ENCODE measurements at regions not wholly inside any gene's neighbourhood (a gene's known extent, or its start where the extent isn't known, plus 50 kb on each side); places are given as distances from the start of the nearest gene placed in this dataset.

- Histone ChIP-seq H3K4me1 (no peaks in the 10 kb centered on the region), H3K9me3 (no peaks in the 10 kb centered on the region), H3K27ac (no peak overlapping the region), H3K36me3 (no peaks in the 10 kb centered on the region), H3K4me3 (no peak overlapping the region), H3K27me3 (no peaks in the 10 kb centered on the region)
- intact Hi-C loops (cut with DNase I) = no loop called here
- no peak for TF ChIP-seq CTCF (IDR thresholded peaks at IDR 0.05)
- DNase-seq (ENCODE audit: low spot score in 2 of 2) = no peak
Observed at GRCh38 chr19:28235606-28236125, 977.3 kb downstream of the UQCRFS1 start.

- TF ChIP-seq CTCF (IDR thresholded peaks at IDR 0.05) = no peak
- no peak overlapping the region for H3K4me3 ChIP-seq
- H3K4me1 ChIP-seq = no peaks in the 10 kb centered on the region
- DNase-seq (ENCODE audit: low spot score in 2 of 2) = no peak
- H3K27me3 ChIP-seq = no peaks in the 10 kb centered on the region
- intact Hi-C loops (cut with DNase I) = no loop called here
- no peak overlapping the region for H3K27ac ChIP-seq
- no peaks in the 10 kb centered on the region for H3K9me3 ChIP-seq
- H3K36me3 ChIP-seq = no peaks in the 10 kb centered on the region
Observed at GRCh38 chr19:28234637-28235036, 978.3 kb downstream of the UQCRFS1 start.

- Histone ChIP-seq H3K36me3 (no peaks in the 10 kb centered on the region), H3K9me3 (no peaks in the 10 kb centered on the region), H3K27me3 (no peaks in the 10 kb centered on the region), H3K4me3 (no peak overlapping the region), H3K4me1 (no peaks in the 10 kb centered on the region), H3K27ac (no peak overlapping the region)
- no peak for TF ChIP-seq CTCF (IDR thresholded peaks at IDR 0.05)
- intact Hi-C loops (cut with DNase I) = no loop called here
- no peak for DNase-seq (ENCODE audit: low spot score in 2 of 2)
Observed at GRCh38 chr19:28228854-28229253, 984.1 kb downstream of the UQCRFS1 start.

GRCh38 chr19:28224441-28224840, 988.5 kb downstream of the UQCRFS1 start:
- intact Hi-C loops (cut with DNase I) = no loop called here
- no peaks in the 10 kb centered on the region for H3K27me3 ChIP-seq
- no peak overlapping the region for H3K4me3 ChIP-seq
- DNase-seq (ENCODE audit: low spot score in 2 of 2) = no peak
- H3K9me3 ChIP-seq = no peaks in the 10 kb centered on the region
- no peak overlapping the region for H3K27ac ChIP-seq
- no peak for TF ChIP-seq CTCF (IDR thresholded peaks at IDR 0.05)
- H3K4me1 ChIP-seq = no peaks in the 10 kb centered on the region
- no peaks in the 10 kb centered on the region for H3K36me3 ChIP-seq

- no peak for TF ChIP-seq CTCF (IDR thresholded peaks at IDR 0.05)
- no peak for DNase-seq (ENCODE audit: low spot score in 2 of 2)
- Histone ChIP-seq H3K9me3 (no peaks in the 10 kb centered on the region), H3K36me3 (no peaks in the 10 kb centered on the region), H3K27me3 (no peaks in the 10 kb centered on the region), H3K4me1 (no peaks in the 10 kb centered on the region), H3K4me3 (no peak overlapping the region), H3K27ac (no peak overlapping the region)
- intact Hi-C loops (cut with DNase I) = no loop called here
Observed at GRCh38 chr19:28221736-28222135, 991.2 kb downstream of the UQCRFS1 start.

- no peak for DNase-seq (ENCODE audit: low spot score in 2 of 2)
- intact Hi-C loops (cut with DNase I) = no loop called here
- Histone ChIP-seq H3K9me3 (no peaks in the 10 kb centered on the region), H3K36me3 (no peaks in the 10 kb centered on the region), H3K27me3 (no peaks in the 10 kb centered on the region), H3K27ac (no peak overlapping the region), H3K4me3 (no peak overlapping the region), H3K4me1 (no peaks in the 10 kb centered on the region)
- no peak for TF ChIP-seq CTCF (IDR thresholded peaks at IDR 0.05)
Observed at GRCh38 chr19:28218728-28219127, 994.2 kb downstream of the UQCRFS1 start.
